ENCODE measurements at regions not wholly inside any gene's neighbourhood (a gene's known extent, or its start where the extent isn't known, plus 50 kb on each side); places are given as distances from the start of the nearest gene placed in this dataset.
"Not testable (repeated sequence)": the region's sequence is repeated elsewhere in the genome, so short reads cannot be mapped to it uniquely, and the experiment has no call there.

- TF ChIP-seq CTCF (IDR thresholded peaks at IDR 0.05) = no peak
- Histone ChIP-seq H3K9me3 (no peaks in the 10 kb centered on the region), H3K4me3 (no peak overlapping the region), H3K4me1 (ENCODE audit: low read depth) (no peaks in the 10 kb centered on the region), H3K36me3 (ENCODE audit: low read depth) (no peaks in the 10 kb centered on the region)
- DNase-seq = no peak
- intact Hi-C loops (cut with DNase I, micrococcal nuclease) = no loop called here
- ATAC-seq = no peak
Measured at GRCh38 chrX:65878456-65878855, 161.4 kb downstream of the VSIG4 start.

GRCh38 chrX:65877953-65878352 lies 161.9 kb downstream of the VSIG4 start:
- intact Hi-C loops (cut with DNase I, micrococcal nuclease) = no loop called here
- Histone ChIP-seq H3K4me1 (ENCODE audit: low read depth) (no peaks in the 10 kb centered on the region), H3K4me3 (no peak overlapping the region), H3K9me3 (no peaks in the 10 kb centered on the region), H3K36me3 (ENCODE audit: low read depth) (no peaks in the 10 kb centered on the region)
- DNase-seq (no peak), ATAC-seq (no peak)
- no peak for TF ChIP-seq CTCF (IDR thresholded peaks at IDR 0.05)

- ATAC-seq; H3K36me3 ChIP-seq (ENCODE audit: low read depth); intact Hi-C loops (cut with DNase I, micrococcal nuclease); H3K4me1 ChIP-seq (ENCODE audit: low read depth); H3K4me3 ChIP-seq; H3K9me3 ChIP-seq; DNase-seq: not testable (repeated sequence)
Measured at GRCh38 chrX:65875614-65876013, 164.3 kb downstream of the VSIG4 start.

- no peak for TF ChIP-seq CTCF (IDR thresholded peaks at IDR 0.05)
- intact Hi-C loops (cut with DNase I, micrococcal nuclease) = no loop called here
- H3K4me3 ChIP-seq = no peak overlapping the region
- ATAC-seq = no peak
- H3K4me1 ChIP-seq (ENCODE audit: low read depth) = no peaks in the 10 kb centered on the region
- no peaks in the 10 kb centered on the region for H3K36me3 ChIP-seq (ENCODE audit: low read depth)
- no peak for DNase-seq
- H3K9me3 ChIP-seq = no peaks in the 10 kb centered on the region
Measured at GRCh38 chrX:65874765-65875164, 165.1 kb downstream of the VSIG4 start.

- Histone ChIP-seq H3K4me1 (ENCODE audit: low read depth) (no peaks in the 10 kb centered on the region), H3K36me3 (ENCODE audit: low read depth) (no peaks in the 10 kb centered on the region), H3K4me3 (no peak overlapping the region), H3K9me3 (no peaks in the 10 kb centered on the region)
- ATAC-seq (no peak), DNase-seq (no peak)
- intact Hi-C loops (cut with DNase I, micrococcal nuclease) = no loop called here
- TF ChIP-seq CTCF (IDR thresholded peaks at IDR 0.05) = no peak
Measured at GRCh38 chrX:65874110-65874509, 165.8 kb downstream of the VSIG4 start.

GRCh38 chrX:65873385-65873784 lies 166.5 kb downstream of the VSIG4 start:
- Histone ChIP-seq H3K9me3 (no peaks in the 10 kb centered on the region), H3K36me3 (ENCODE audit: low read depth) (no peaks in the 10 kb centered on the region), H3K4me3 (no peak overlapping the region), H3K4me1 (ENCODE audit: low read depth) (no peaks in the 10 kb centered on the region)
- DNase-seq = no peak
- no peak for ATAC-seq
- intact Hi-C loops (cut with DNase I, micrococcal nuclease) = no loop called here
- no peak for TF ChIP-seq CTCF (IDR thresholded peaks at IDR 0.05)
